GM18519 (cell line): ENCODE measurements at regions not wholly inside any gene's neighbourhood (a gene's known extent, or its start where the extent isn't known, plus 50 kb on each side); places are given as distances from the start of the nearest gene placed in this dataset.

Source experiments
- ATAC-seq: cut with Tn5 transposase; IDR thresholded peaks from one replicate; pipeline ENCODE4 v1.9.1; 2021; ENCODE audit warnings: mild to moderate bottlenecking, moderate library complexity; ENCODE audit not compliant: unreplicated experiment, low FRiP score

DNA sequence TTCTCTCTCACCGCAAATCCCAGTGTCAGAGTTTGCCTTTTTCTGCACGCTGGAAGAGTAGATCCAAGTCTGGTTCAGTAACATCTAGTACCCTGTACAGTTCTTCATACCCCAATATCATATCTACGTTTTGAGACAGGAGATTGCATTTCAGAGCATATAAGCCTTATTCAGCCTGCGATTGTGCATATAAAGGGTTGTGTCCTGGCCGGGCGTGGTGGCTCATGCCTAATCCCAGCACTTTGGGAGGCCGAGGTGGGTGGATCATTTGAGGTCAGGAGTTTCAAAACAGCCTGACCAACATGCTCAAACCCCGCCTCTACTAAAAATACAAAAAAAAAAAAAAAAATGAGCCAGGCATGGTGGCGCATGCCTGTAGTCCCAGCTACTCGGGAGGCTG lies 104.9 kb downstream of the MTNR1B start:
- ATAC-seq = no peak

GRCh38 chr11:93075782-93076181 lies 106.3 kb downstream of the MTNR1B start:
- no peak for ATAC-seq

GRCh38 chr11:93080146-93080759 lies 110.8 kb downstream of the MTNR1B start:
- ATAC-seq = no peak

- no peak for ATAC-seq
Observed at GRCh38 chr11:93081694-93082093, 112.2 kb downstream of the MTNR1B start.

DNA sequence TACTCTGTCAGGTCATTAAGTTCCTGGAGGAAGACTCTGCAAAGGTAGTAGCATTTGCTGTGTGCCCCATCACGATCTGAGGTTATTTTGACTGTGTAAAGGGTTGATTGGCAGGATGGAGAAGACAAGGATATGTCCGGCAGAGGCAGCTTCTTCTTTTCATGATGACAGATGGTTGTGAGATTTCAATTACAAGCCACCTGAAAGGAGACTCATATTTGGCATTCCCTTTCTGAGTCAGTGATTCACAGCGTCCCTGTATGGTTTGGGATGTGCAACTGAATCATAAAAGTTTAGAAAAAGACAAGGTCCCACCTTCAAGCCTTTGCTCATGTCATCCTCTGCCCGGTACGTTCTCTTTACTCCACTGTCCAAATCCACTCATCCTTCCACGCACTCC lies 113.4 kb downstream of the MTNR1B start:
- no peak for ATAC-seq

DNA sequence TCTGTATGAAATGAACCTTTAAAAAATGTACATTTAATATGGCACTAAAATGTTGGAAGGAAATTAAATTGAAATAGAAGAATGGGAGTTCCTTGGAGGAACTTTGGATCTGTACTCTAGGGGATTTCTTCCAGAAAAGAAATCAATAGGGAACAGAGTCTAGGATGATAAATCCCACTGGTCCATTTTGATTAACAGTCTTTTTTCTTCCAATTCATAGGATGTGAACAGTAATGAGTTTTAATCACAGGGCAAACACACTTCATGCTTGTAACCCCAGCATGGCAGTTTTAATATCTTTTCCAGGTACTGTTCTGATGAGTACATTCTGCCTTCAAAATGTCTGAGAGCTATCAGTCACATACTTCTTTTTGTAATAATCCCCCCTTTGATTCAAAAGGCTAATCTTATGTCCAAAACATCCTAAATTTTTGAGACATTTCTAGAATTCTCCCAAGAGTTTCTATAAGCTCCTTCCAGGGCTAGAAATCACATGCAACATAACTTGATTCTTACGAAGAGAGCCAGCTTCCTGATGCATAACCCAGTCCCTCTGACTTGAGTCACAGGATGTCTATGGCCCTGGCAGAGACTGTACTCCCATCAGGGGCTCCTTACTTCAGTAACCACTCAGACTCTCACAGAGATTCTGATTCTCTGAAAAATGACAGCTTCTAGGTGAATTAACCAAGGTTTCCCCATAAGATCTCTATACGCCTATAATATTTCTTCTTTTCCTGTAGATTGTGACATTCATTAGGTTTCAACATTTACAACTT lies 112.9 kb downstream of the SLC36A4 start:
- ATAC-seq = no peak

DNA sequence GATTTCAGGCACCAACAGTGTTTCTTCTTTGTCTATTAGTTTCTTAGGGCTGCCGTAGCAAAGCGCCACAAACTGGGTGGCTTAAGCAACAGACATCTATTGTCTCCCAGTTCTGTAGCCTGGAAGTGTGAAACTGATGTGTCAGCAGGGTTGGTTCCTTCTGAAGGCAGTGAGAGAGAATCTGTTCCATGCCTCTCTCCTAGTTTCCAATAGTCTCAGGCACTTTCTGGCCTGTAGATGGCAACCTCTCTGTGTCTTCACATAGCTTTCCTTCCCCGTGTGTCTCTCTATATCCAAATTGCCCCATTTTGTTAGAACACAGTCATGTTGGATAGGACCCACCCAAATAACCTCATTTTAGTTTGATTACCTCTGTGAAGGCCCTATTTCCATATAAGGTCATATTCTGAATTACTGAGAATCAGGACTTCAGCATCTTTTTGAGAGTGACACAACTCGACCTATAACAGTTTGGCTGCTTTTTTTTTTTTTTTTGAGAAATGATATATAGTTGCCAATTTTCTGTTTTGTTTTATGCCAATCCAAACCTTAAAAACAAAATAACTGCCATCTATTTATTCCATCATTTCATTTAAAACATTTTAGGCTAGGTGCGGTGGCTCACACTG lies 108.2 kb downstream of the SLC36A4 start:
- peak; percentile 48 for ATAC-seq
